ENCODE measurements at regions not wholly inside any gene's neighbourhood (a gene's known extent, or its start where the extent isn't known, plus 50 kb on each side); places are given as distances from the start of the nearest gene placed in this dataset.

- DNase-seq (ENCODE audit: low spot score): no peak
Observed at GRCh38 chr18:55850904-55851303, 262.9 kb upstream of the TCF4 start.

- no peak for DNase-seq (ENCODE audit: low spot score)
Observed at GRCh38 chr18:55849391-55849790, 261.4 kb upstream of the TCF4 start.

DNA sequence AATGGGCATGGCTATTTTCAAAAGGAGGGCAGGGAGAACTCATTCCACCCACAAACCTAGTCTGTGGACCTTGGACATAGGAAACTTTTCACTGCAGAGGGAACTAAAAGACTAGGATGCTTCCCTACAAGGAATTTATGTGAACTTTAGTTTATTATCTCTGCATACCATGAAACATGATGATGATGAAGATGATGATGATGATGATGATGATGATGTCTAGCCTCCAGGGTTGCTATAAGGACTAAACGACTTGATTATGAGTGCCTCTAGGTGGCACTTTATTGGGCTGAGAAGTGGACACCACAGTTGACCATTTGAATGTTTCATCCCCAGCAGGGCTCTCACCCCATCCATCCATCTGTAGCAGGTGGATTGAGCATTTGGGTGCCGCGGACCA is 260.0 kb upstream of the TCF4 start:
- no peak for DNase-seq (ENCODE audit: low spot score)

- no peak for DNase-seq (ENCODE audit: low spot score)
Observed at GRCh38 chr18:55845221-55845620, 257.2 kb upstream of the TCF4 start.

GRCh38 chr18:55844382-55844781 is 256.4 kb upstream of the TCF4 start:
- DNase-seq (ENCODE audit: low spot score): no peak

GRCh38 chr18:55841314-55841713 is 253.3 kb upstream of the TCF4 start:
- DNase-seq (ENCODE audit: low spot score): no peak

DNA sequence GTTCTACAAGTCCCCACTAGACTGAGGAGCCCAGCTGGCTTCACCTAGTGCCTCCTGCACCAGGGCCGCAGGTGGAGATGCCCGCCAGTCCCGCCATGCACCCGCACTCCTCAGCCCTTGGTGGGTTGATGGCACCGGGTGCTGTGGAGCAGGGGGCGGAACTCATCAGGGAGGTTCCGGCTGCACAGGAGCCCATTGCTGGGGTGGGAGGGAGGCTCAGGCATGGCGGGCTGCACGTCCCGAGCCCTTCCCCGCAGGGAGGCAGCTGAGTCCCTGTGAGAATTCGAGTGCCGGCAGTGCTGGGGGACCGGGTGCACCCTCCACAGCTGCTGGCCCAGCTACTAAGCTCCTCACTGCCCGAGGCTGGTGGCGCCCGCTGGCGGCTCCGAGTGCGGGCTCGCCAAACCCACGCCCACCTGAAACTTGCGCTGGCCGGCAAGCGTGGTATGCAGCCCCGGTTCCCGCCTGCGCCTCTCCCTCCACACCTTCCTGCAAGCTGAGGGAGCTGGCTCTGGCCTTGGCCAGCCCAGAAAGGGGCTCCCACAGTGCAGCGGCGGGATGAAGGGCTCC is 252.7 kb upstream of the TCF4 start:
- no peak for DNase-seq (ENCODE audit: low spot score)

DNA sequence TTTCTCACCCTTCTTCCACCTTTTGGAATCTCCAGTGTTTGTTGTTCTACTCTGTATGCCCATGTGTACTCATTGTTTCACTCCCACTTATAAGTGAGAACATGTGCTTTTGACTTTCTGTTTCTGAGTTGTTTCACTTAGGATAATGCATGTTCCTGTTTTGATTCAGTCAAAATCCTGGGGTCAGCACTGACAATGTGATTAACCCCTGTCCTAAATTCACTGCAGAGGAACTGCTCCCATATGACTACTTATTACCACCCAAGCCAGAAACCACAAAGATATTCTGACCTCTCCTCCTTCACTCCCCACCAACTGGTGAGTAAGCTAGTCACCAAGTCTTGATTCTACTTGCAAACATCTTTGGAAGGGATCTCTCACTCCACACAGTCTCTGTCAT is 251.4 kb upstream of the TCF4 start:
- DNase-seq (ENCODE audit: low spot score): no peak

- no peak for DNase-seq (ENCODE audit: low spot score)
Observed at GRCh38 chr18:55838841-55839240, 250.8 kb upstream of the TCF4 start.

GRCh38 chr18:55838319-55838718 is 250.3 kb upstream of the TCF4 start:
- DNase-seq (ENCODE audit: low spot score): no peak

DNA sequence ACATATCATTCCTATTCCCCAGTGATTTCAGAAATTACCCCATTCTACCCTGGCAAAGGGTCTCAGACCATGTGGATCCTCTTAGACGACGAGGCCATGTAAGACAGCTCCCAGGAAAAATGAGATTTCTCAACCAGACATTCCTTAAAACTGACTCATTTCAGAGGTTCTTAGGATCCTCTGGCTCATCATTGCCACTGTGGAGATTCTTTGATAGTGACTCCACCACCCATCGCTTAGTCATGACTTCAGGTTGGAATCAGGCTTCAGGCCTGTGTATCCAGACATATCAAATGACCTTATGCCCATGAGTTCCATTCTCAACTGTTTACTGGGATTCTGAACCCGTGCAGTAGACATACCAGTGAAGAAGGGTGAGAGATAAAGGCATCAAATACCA is 245.6 kb upstream of the TCF4 start:
- no peak for DNase-seq (ENCODE audit: low spot score)

- DNase-seq (ENCODE audit: low spot score): no peak
Observed at GRCh38 chr18:55830544-55830943, 242.6 kb upstream of the TCF4 start.

GRCh38 chr18:55821219-55821618 is 233.2 kb upstream of the TCF4 start:
- DNase-seq (ENCODE audit: low spot score): no peak

DNA sequence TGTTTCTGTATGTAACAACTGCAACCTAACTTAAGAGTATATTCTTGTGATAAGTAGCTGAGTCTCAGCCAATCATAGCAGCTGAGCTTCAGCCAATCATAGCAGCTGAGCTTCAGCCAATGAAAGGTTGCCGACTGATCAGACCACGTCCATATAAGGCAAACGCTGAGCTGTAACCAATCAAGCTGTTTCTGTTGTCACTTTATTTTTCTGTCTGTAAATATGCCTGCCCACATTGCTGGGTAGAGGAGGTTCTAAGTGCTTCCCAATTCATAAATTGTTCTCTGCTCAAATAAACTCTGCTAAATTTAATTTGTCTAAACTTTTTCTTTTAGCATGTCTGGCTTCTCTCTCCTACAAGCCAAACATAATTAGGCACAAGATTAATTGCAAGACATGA is 231.5 kb upstream of the TCF4 start:
- no peak for DNase-seq (ENCODE audit: low spot score)

- DNase-seq (ENCODE audit: low spot score): no peak
Observed at GRCh38 chr18:55818284-55818683, 230.3 kb upstream of the TCF4 start.

GRCh38 chr18:55811925-55812324 is 223.9 kb upstream of the TCF4 start:
- DNase-seq (ENCODE audit: low spot score): no peak

DNA sequence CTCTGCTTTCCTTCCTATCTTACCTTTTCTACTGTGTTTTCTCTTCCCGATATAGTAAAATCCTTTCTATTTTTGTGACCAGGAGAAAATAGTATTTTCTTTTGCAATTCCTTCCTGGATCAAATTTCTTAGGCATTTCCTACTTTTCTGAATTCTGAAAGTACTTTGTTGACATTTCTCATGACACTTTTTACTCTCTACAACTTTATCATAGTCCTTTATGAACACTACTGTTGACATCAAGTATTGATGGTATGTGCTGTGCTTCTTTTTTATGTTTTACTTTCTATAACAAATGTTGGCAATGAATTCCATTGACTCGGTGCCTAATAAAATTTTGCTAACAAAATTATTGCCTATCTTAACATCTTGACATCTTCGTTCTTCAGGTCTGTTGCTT is 217.7 kb upstream of the TCF4 start:
- no peak for DNase-seq (ENCODE audit: low spot score)

GRCh38 chr18:55795101-55795669 is 207.2 kb upstream of the TCF4 start:
- DNase-seq (ENCODE audit: low spot score): no peak

DNA sequence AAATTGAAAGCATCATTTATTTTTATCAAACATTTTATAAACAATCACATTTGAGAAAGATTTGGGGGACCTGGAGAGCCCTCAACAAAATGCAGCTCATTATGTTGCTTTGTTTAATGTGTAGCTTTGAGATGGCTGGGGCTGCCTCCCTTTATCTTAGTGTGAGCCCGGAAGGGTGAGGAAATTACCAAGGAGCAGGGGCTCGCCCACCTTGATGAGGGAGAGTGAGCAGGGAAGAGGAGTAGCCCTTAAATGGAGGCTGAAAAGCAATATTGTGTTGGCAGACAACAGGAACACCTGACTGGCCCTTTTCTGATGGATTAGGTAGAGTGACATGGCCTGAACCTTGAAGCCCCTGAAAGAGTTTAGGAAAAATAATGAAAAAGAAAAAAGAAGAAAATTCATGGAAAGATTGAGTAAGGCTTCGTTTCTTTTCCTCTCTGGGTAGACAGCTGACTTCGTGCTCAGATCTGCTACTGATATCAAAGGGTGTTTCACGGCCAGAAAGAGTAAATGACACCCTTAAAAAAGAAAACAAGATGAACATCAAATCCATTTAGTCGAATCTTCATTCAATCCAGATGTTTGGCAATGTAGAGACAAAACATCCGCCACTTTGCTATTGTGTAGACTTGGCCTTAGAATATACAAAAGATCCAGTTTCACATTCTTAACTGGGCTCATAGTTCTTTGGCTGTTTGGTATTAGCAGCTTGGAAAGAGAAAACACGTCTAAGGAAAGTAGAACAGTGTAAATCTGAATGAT is 206.5 kb upstream of the TCF4 start:
- no peak for DNase-seq (ENCODE audit: low spot score)

DNA sequence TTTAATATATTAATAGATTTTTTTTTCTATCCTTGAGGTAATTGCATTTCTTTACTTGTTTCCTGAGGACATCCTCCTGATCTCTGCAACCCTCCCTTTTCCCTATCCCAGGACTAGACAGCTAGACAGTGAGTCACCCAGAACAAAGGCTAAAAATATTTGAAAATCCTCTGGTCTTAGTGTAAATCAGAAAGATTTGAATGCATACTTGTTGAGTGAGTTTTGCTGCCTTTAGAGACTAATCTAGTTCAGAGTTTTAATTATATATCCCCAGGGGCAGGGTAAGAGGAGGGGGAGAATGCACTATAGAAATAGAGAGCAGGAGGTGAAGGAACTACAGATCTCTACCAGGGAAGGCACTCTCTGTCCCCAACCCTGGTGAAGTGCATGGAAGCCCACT is 202.3 kb upstream of the TCF4 start:
- DNase-seq (ENCODE audit: low spot score): no peak

DNA sequence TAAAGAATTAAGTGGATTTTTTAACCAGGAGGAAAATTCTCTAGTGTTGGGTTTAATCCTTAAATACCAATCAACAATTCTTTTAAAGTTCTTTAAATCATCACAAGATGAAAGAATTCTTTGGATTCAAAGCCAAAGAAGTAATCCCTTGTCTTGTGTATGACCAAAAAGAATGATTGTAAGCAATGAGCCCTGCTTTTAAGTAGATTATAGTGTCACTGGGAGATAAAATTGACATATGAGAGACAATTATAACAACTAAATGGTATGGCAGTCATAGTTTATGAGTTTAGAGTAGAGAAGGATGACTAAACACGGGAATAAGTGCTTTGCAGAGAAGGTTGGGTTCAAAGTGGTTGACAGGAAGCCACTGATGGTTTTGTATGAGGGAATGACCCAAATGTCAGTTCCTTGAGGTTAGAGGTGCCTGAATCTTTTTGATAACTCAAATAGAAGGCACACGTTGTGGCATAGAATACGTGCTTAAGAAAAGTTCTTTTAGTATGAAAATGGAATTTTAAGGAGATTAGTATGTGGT is 199.6 kb upstream of the TCF4 start:
- DNase-seq (ENCODE audit: low spot score): no peak

DNA sequence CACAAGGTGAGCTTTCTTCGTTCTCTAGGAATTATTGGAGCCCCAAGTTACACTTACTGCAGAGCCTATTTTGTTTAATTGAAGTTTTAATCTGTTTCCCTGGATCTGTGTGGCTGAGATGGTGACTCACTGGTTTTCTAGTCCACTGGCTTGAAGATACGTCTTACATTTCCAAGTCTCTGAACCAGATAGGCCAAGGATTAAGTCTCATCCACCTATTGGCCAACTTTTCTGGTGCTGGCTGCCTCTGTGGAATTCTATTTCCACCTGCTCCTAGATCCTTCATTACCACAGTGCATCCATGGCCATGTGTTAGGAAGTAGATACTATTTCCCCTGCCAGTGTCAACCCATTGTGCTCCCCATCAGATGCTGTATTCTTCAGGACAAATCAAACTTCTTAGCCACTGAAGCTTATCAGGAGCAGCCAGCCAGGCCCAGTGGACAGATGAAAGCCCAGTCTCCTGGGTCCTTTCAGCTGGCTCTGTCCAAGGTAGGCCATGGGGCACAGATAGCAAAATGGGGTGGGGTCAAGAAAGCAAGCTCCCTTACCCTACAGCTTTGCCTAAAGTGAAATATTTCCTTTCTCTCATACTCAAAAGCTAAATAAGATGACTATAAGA is 198.8 kb upstream of the TCF4 start:
- DNase-seq (ENCODE audit: low spot score): no peak

GRCh38 chr18:55783921-55784320 is 195.9 kb upstream of the TCF4 start:
- no peak for DNase-seq (ENCODE audit: low spot score)

All from pons (tissue), 1 donor.